Islet of Langerhans (tissue), 1 donor: ENCODE measurements at regions not wholly inside any gene's neighbourhood (a gene's known extent, or its start where the extent isn't known, plus 50 kb on each side); places are given as distances from the start of the nearest gene placed in this dataset.
"Not testable (repeated sequence)": the region's sequence is repeated elsewhere in the genome, so short reads cannot be mapped to it uniquely, and the experiment has no call there.

Experiments
- FAIRE-seq: peaks from one replicate; lab custom pipeline; 2011; peaks lifted over from hg19 to GRCh38; lab: Jason Lieb, UNC

DNA sequence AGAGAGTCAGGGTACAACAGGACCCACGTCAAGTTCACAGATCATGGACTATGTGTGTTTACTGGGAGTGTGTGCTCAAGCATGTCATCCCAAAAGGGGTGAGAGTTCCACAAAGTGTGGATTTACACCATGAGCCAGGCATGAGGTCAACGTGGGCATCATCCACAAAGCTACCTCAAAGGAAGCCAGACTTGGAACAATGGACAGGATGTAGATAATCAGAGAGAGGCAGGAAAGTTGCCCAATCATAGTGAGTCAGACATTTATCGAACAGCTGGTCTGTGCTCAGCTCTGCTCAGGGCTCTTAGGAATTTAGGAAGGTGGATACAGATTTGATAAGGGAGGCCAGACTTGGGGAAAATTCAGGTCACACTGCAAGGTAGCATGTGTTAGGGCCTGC is 317.2 kb upstream of the CDYL start:
- no peak for FAIRE-seq

DNA sequence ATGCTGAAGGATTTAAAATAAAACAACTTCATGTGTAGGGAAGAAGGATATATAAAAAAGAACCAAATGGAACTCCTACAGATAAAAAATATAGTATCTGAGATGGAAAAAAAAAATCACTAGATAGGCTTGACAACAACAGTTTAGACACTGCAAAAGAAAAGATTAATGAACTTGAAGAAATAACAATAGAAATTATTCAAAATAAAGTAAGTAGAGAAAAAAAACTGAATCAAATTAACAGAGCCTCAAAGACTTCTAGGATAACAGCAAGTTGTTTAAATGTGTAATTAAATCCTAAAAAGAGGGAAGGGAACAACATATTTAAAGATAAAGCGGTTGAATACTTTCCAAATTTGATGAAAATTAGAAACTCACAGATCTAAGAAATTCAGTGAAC is 316.3 kb upstream of the ECI2 start:
- FAIRE-seq: no peak

DNA sequence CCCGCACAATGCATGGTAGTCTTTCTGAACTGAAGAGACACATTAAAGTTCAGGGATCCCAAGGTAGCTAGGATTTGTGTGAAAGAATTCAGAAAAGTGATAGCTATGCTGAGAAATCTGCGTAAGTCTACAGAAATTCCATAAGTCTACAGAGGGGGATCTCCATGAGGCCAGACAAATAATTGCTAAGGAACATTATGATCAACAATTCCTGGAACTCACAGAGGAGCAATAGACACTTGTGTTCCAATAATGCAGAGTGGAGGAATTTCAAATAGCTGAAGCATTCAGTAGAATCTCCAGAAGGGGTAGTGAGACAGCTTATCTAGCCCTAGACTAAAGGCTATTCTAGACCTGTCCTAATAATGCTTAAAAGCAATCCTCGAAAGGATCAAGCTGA is 315.7 kb upstream of the ECI2 start:
- FAIRE-seq: no peak

DNA sequence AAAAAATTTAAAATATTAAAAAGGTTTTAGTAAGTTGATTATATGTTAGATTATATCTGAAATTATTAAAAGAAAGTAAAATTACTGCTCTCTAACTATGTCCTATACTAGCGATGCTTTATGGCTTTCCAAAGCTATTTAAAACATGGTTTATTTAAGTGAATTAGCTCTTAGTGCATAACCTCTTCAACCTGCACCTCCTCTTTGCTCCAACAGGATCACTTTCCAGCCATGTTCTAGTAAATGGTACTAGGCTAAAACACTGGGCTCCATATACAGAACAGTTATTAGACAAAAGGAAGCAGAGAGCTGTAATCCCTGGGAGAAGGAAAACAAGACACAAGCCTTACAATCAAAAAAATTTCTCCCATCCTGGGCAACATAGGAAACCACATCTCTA is 314.9 kb upstream of the ECI2 start:
- no peak for FAIRE-seq

DNA sequence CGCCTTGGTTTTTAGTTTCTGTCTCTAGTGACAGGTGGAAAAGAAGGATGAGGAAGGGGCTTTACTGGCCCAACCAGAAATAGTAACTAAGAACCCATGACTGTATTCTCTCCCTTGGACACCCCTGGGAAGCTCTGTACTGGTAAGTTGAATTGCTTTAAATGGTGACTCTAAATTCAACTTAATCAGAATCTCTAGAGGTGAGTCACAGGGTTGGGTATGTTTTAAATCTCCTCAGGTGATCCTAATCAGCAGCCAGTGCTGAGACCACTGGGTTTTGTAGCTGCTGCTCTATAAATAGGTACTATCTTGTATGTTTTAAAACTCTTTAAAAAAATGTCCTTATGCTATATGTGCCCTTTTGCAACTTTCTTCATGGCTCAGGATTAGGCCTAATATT is 314.0 kb upstream of the ECI2 start:
- no peak for FAIRE-seq

DNA sequence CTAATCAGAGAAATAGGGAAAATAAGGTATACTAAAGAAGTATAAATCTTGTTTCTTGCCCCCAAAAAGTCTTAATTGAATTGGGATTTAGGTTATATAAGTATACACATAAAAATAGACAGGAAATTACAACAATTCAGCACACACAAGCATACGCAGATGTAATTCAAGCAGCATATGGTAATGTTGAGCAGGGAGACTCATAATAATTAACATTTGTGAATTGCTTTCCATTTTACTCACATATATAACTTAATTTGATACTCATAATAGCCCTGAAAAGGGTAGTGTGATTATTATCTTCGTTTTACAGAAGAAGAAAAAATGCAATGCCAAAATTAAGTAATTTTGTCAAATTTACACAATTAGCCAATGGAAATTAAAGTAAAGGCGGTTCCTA is 313.5 kb upstream of the ECI2 start:
- FAIRE-seq: no peak

DNA sequence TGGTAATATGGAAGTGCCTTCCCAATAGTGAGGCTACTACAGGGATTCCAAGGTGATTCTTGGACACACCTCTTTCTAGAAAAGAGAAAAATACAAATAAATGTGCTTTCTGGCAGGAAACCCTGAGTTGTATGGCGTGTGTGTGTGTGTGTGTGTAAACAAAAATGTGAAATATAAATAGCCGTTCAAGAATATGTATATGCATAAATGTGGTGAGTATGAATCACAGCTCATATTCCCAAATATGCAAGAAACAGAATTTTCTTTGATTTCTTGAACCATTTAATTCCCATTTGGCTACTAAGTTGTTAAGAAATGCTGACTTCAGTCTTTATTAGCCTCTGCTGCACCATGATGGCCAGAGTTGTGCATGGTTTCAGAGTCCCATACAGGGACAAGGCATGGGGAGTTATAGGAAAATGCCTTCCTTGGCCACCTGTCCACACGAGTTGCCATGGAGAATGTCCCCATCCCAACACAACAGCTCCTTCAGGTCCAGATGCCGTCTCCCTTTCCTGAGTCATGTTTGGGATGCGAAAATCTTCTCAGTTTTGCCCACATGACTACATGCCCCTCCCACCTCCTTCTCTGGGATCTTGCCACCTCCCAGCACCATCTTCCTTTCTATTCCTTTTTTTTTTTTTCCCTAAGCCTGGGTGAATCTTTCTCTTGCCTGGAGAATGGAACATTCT is 312.4 kb upstream of the ECI2 start:
- FAIRE-seq: no peak

DNA sequence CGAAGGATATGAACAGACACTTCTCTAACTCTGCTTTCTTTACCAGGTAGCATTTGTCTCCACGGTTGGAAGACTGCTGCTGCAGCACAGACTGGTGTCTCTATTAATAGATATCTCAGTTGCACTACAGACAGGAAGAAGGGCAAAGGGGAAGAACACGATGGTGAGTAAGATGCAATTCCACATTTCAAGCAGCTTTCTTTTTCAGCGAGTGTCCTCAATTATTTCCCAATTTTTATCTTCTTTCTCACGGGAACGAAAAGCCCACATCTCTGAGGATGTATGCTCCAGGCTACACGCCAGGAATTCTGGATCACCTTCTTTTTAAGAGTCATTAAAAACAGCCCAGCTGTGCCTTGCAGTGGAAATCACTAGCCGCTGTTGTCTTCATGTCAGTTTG is 311.6 kb upstream of the ECI2 start:
- no peak for FAIRE-seq

DNA sequence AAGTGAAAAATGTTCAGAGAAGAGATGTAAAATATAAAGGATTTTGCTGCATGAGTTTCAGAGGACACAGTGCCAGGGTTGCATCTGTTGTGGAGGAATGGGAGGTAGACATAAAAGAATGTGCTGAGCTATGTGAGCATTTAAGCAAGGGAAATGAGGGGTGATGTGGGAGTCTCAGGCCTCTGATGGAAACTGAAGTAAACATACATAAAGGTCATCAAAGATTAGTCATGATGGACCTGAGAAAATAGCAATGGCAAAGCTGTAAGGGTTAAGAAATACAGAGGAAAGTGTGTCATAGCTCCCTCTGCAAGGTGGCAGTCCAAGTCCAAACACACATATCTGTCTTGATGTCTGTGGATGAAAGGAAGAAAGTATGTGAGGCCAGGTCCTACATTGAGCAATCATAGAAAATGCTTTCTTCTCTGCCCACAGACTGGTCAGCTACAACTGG is 306.6 kb upstream of the ECI2 start:
- FAIRE-seq: no peak

DNA sequence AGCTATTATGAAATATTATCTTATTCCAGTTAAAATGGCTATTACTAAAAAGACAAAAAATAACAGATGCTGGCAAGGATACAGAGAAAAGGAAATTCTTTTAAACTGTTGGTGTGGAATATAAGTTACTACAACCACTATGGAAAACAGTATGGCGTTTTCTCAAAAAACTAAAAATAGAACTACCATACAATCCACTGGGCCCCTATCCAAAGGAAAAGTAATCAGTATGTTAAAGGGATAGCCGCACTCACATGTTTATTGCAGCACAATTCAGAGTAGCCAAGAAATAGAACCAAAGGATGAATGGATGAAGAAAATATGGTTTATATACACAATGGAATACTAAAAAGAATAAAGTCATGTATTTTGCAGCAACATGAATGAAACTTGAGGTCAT is 303.8 kb upstream of the ECI2 start:
- FAIRE-seq: no peak

DNA sequence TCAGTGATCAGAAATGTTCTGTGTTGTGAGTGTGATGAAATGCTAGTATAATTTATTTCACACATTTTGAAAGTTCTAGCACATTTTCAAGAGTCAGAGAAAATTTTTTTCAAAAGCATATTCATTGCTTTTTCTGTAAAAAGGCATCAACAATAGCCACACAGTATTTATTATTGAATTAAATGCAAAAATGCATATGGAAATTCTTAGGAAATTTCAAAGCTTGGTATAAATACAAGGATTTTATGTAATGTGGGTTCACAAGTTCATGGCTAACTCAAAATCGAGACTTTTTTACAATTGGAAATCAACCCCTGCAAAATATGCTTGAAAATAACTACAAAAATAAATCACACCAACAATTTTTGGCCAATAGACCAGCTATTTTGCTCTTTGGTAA is 302.0 kb upstream of the ECI2 start:
- FAIRE-seq: no peak

DNA sequence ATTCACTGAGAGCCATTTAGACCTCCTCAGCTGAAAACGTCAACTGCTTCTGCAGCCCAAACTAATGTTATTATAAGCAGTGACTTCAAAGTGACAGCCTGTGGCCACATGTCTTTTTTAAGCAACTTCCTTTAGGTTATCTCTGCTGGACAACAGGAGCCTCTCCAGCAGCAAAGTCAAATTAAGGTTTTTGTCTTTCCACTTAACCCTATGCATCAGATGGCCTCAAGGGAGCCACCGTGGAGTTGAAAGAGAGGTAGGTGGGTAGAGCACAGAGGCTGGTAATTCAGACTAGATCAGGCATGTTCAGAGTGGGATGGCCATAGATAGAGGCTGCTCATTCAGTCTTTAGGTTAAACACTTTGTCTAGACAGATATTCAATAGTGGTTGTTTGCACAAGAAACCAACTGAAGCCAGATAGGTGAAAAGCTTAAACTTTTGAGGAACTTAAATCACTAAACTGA is 300.6 kb upstream of the ECI2 start:
- no peak for FAIRE-seq

DNA sequence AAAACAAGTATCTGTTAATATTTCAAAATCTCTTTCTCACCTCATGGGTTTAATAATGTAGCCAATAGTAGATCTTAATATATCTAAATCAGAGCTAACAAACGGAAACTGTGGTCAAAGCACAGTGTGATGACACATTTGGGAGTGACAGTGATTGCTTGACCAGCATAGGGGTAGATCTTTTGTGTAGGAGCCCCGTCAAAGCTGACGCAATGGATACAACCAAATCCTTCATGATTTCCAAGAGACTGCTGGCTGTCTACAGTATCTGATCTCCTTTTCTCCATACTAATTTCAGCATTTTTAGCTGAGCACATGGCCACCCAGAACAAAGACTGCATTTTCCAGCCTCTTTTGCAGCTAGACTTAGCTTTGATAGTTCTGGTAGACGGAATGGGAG is 299.3 kb upstream of the ECI2 start:
- FAIRE-seq: no peak

DNA sequence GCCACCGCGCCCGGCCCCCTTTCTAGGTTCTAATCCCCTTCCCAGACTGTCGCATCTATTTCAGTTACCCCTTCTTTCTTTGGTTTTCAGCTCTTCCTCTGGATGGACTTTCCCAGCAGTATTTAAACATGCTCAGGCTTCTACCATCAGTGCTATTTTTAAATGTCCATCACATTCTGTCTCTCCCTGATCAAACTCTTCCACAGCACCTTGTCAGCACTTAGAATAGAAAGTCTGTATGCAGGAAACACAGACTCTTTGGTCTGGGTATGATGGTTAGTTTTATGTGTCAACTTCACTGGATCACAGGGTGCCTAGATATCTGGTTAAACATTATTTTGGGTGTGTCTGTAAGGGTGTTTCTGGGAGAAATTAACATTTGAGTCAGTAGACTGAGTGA is 297.8 kb upstream of the ECI2 start:
- FAIRE-seq: no peak

DNA sequence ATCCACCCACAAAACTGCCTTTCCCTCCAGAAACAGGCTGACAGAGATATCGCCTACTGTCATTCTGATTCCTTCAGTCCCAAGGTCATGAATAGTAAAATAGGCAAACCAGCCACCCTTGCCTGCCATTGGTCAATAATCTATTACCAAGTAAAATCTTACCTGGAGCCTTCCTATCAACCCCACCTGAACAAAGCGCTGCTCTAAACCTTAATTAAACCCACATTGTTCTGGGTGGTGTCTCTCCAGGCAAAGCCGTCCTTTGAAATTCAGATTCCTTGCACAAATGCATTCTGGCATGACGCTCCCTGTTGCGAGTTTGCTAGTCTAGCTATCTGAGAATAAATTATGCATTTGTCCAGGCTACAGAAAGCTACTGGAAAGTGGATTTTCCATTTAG is 291.6 kb upstream of the ECI2 start:
- no peak for FAIRE-seq

DNA sequence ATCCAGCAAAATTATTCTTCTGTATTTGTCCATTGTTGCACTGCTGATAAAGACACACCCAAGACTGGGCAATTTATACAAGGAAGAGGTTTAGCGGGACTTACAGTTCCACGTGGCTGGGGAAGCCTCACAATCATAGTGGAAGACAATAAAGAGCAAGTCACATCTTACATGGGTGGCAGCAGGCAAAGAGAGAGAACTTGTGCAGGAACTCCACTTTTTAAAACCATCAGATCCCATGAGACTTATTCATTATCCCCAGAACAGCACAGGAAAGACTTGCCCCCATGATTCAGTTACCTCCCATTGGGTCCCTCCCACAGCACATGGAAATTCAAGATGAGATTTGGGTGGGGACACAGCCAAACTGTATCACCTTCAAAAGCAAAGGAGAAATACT is 286.5 kb upstream of the ECI2 start:
- no peak for FAIRE-seq

DNA sequence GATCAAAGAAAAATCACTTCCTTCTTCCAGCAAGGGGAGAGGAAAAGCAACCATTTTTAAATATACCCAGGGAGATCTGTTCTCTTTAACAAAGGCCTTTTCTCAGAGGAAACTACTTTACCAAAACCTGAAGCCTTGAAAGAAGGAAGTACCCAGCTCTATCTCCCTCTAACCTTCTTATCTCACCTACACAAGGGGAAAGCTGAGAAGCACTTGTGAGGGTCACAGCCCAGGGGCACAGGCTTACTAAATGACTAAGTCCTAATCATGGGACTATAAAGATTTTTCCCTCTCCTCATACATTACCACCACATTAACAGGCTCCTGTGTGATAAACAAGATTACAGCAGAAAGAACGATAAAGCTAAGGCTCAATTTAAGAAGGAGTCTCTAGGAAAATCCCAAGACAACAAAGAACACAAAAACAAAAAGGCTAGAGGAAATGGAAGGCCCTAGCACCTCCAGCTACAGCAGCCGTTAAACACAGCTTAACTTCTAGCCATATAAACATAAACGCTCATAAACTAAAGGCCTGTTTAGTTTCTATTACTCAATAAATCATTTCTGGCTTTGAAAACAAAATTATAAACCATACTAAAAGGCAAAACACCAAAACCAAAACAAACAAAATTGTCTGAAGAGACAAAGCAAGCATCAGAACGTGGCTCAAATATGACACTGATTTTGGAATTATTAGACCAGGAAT is 284.9 kb upstream of the ECI2 start:
- FAIRE-seq: no peak

DNA sequence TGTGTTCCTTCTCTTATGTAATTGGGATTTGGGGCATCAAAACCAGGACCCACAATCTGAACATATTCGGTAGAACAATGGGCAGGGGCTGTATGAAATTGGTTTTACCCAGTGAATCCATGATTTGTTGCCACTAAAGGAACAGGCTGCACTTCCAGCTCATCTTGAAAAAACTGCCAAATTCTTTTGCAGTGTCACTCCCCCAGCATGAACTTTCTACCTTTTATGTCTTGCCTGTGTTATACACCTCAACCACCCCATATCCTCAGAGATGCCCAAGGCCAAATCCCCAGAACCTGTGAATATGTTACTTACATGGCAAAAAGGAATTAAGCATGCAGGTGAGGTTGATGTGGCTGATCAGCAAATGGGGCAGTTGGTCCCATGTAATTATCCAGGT is 280.2 kb upstream of the ECI2 start:
- no peak for FAIRE-seq

DNA sequence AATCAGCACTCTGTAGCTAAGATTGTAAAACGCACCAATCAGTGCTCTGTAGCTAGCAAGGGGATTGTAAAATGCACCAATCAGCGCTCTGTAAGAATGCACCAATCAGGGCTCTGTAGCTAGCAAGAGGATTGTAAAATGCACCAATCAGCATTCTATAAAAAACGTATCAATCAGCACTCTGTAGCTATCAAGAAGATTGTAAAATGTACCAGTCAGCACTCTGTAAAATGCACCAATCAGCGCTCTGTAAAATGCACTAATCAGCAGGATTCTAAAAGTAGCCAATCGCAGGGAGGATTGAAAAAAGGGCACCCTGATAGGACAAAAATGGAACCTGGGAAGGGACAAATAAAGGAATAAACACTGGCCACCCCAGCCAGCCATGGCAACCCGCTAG is 278.7 kb upstream of the ECI2 start:
- not testable (repeated sequence) for FAIRE-seq

DNA sequence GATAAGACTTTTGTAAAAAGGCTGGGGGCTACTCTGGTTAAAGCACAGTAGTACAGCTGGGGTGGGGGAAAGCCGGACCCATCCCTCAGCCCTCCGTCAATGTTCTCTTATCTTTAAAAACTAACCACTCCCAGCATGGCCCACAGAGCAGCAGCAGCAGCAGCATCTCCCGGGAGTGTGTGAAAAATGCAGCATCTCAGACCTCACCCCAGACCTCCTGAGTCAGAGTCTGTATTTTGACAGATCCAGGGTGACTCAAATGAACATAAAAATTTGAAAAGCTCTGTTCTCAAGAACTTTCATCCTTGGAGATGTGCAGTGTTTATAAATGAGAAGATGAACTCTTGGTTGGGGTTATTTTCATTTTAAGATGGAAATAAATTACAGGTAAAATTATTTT is 277.7 kb upstream of the ECI2 start:
- no peak for FAIRE-seq

DNA sequence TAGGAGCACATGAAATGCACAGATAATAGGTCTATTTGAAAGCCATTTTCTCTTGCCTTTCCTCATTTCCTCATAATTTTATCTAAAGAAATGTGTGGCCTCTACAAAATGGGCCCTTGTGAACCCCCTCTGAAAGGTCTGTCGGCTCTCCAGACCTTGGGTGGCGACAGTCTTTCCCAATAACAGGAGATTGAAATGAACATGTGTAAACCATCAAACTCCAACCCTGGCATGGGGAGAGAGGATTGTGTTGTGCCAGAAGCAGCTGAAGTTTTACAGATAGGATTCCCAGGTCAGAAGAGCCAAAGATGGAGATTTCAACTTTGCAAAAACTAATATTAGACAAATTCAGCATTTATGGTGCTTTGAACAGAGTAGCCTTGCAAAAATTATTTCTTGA is 277.1 kb upstream of the ECI2 start:
- no peak for FAIRE-seq

DNA sequence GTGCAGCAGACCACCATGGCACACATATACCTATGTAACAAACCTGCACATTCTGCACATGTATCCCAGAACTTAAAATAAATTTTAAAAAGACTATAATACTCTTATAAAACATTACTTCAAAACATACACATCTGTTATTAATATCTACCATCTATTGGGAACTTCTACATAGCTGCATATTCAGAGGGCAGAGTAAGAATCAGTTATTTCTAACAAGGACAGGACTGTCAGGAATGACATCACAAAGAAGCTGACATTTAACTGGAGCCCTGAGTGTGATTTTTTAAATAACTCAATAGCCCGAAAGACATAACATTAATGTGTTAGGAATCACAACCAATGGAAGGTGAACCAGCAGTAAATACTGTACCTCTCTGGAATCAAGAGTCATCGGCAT is 276.7 kb upstream of the ECI2 start:
- no peak for FAIRE-seq

DNA sequence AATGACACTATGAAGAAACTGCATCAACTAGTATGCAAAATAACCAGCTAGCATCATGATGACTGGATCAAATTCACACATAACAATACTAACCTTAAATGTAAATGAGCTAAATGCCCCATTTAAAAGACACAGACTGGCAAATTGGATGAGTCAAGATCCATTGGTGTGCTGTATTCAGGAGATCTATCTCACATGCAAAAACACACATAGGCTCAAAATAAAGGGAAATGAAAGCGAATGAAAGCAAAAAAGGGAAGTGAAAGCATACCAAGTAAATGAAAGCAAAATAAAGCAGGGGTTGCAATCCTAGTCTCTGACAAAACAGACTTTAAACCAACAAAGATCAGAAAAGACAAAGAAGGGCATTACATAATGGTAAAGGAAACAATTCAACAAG is 272.3 kb upstream of the ECI2 start:
- not testable (repeated sequence) for FAIRE-seq

DNA sequence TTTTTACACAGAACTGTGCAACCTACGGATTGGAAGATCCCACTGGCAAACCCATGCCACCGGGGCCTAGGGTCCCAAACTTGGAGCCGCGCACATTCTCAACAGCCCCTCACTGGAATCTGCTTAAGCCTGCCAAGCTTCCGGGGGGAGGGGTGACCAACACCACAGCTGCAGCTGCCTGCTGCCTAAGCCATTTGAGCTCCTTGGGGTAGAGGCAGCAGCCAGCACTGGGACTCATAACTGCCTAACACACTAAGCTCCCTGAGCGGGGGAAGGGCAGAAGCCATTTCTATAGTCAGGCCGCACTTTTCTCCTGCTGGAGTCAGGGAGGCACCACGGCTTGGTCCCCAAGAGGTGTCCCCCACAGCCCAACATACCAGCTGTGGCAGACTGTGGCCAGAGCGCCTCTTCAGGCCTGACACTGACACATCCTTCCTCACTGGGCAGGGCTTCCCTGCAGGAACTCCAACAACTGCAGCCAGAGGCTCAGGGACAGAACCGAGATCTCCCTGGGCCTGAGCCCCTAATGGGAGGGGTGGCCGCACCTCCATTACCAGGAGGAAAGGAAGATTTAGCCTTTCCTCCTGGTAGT is 270.3 kb upstream of the ECI2 start:
- no peak for FAIRE-seq
